ENCODE measurements at regions not wholly inside any gene's neighbourhood (a gene's known extent, or its start where the extent isn't known, plus 50 kb on each side); places are given as distances from the start of the nearest gene placed in this dataset.
A peak's percentile ranks its signal among the peaks of the same experiment; 100 is the strongest.

GRCh38 chrX:139172731-139173130, 357.8 kb upstream of the F9 start:
- Histone ChIP-seq H3F3A (ENCODE audit: low read length, unreplicated experiment) (no peaks in the 10 kb centered on the region), H3K4me2 (ENCODE audit: low read length) (no peak overlapping the region), H3K79me2 (ENCODE audit: low read length) (no peaks in the 10 kb centered on the region), H3K9ac (ENCODE audit: low read length) (no peak overlapping the region), H3K9me2 (replicated peaks; ENCODE audit: low read length) (no peaks in the 10 kb centered on the region), H2AFZ (ENCODE audit: low read length) (no peak overlapping the region), H3K27ac (ENCODE audit: low read length) (no peak overlapping the region), H3K4me3 (ENCODE audit: low read length) (no peak overlapping the region), H3K4me1 (ENCODE audit: insufficient read depth, low read length) (no peaks in the 10 kb centered on the region), H3K27me3 (ENCODE audit: low read length) (no peaks in the 10 kb centered on the region), H3K9me3 (ENCODE audit: low read length) (no peaks in the 10 kb centered on the region), H4K20me1 (ENCODE audit: low read length) (no peaks in the 10 kb centered on the region), H3K36me3 (ENCODE audit: low read depth, low read length) (no peaks in the 10 kb centered on the region)
- no peak for DNase-seq
- ChIA-PET POLR2A (ENCODE audit: unreplicated experiment) (no interaction called here), CTCF (no interaction called here)
- ATAC-seq: peak; percentile 54; the same call in 1 of the 2 replicates
- TF ChIP-seq CTCF (conservative IDR thresholded peaks at IDR 0.05; ENCODE audit: low read depth, low read length) (no peak), EZH2phosphoT487 (IDR thresholded peaks at IDR 0.05; ENCODE audit: borderline replicate concordance, low read length) (no peak), EZH2 (IDR thresholded peaks at IDR 0.05; ENCODE audit: low read length, unreplicated experiment) (no peak)
- intact Hi-C loops (cut with micrococcal nuclease): no loop called here
- BruUV-seq (replicated peaks): no TSS peak

GRCh38 chrX:139170526-139171173, 359.9 kb upstream of the F9 start:
- CTCF ChIA-PET: no interaction called here
- H4K20me1 ChIP-seq (ENCODE audit: low read length): no peaks in the 10 kb centered on the region

More at GRCh38 chrX:139170526-139171173, 359.9 kb upstream of the F9 start:
- Histone ChIP-seq H3K4me2 (ENCODE audit: low read length) (no peak overlapping the region), H3K4me3 (ENCODE audit: low read length) (no peak overlapping the region), H3F3A (ENCODE audit: low read length, unreplicated experiment) (no peaks in the 10 kb centered on the region), H3K9me3 (ENCODE audit: low read length) (no peaks in the 10 kb centered on the region), H3K9me2 (replicated peaks; ENCODE audit: low read length) (no peaks in the 10 kb centered on the region), H3K27me3 (ENCODE audit: low read length) (no peaks in the 10 kb centered on the region), H3K9ac (ENCODE audit: low read length) (no peak overlapping the region), H2AFZ (ENCODE audit: low read length) (no peak overlapping the region), H3K27ac (ENCODE audit: low read length) (no peak overlapping the region), H3K4me1 (ENCODE audit: insufficient read depth, low read length) (no peaks in the 10 kb centered on the region), H3K36me3 (ENCODE audit: low read depth, low read length) (no peaks in the 10 kb centered on the region), H3K79me2 (ENCODE audit: low read length) (no peaks in the 10 kb centered on the region)
- intact Hi-C loops (cut with micrococcal nuclease): no loop called here
- BruUV-seq (replicated peaks): no TSS peak
- DNase-seq (no peak), ATAC-seq (no peak)
- TF ChIP-seq EZH2 (IDR thresholded peaks at IDR 0.05; ENCODE audit: low read length, unreplicated experiment): no peak
- TF ChIP-seq EZH2phosphoT487 (IDR thresholded peaks at IDR 0.05; ENCODE audit: borderline replicate concordance, low read length): no peak
- TF ChIP-seq CTCF (conservative IDR thresholded peaks at IDR 0.05; ENCODE audit: low read depth, low read length): no peak
- POLR2A ChIA-PET (ENCODE audit: unreplicated experiment): no interaction called here
